ENCODE measurements at regions not wholly inside any gene's neighbourhood (a gene's known extent, or its start where the extent isn't known, plus 50 kb on each side); places are given as distances from the start of the nearest gene placed in this dataset.

DNA sequence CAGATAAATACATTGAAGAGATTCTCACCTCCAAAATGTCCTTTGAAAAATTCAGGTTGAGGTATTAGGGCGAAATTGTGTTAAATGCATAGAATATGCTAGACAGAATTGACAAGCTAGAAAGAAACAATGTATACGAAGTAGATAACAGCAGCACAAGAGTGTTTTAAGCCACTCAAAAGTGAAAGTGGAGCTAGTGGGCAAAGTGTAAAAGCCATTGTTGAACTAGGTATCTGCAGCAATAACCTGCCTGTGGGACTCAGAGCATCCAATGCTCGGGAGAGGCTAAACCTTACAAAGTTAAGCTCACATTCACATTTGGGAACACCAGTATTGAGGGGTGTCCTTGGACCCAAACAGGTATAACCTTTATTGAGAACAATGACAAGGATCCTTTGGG lies 180.6 kb upstream of the TMPO start:
- TF ChIP-seq, protein P1, sequence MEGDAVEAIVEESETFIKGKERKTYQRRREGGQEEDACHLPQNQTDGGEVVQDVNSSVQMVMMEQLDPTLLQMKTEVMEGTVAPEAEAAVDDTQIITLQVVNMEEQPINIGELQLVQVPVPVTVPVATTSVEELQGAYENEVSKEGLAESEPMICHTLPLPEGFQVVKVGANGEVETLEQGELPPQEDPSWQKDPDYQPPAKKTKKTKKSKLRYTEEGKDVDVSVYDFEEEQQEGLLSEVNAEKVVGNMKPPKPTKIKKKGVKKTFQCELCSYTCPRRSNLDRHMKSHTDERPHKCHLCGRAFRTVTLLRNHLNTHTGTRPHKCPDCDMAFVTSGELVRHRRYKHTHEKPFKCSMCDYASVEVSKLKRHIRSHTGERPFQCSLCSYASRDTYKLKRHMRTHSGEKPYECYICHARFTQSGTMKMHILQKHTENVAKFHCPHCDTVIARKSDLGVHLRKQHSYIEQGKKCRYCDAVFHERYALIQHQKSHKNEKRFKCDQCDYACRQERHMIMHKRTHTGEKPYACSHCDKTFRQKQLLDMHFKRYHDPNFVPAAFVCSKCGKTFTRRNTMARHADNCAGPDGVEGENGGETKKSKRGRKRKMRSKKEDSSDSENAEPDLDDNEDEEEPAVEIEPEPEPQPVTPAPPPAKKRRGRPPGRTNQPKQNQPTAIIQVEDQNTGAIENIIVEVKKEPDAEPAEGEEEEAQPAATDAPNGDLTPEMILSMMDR (IDR thresholded peaks at IDR 0.05; ENCODE audit: low read length), result no peak
- no peak for TF ChIP-seq EZH2 (optimal IDR thresholded peaks at IDR 0.05; ENCODE audit: low read depth, low read length)
- no peak for TF ChIP-seq EZH2phosphoT487 (IDR thresholded peaks at IDR 0.05; ENCODE audit: low read length)
